Stomach (tissue), 4 donors: ENCODE measurements at regions not wholly inside any gene's neighbourhood (a gene's known extent, or its start where the extent isn't known, plus 50 kb on each side); places are given as distances from the start of the nearest gene placed in this dataset.

Source experiments
- CTCF ChIP-seq, 7 experiments: fragments of 450-650 bp in 4 of 7; fragments of 200-600 bp in 3 of 7; sonication (generic) in 3 of 7; IDR thresholded peaks; one replicate each; pipeline ENCODE4 v1.5.1; 2016 to 2019; ENCODE audit warnings: antibody characterized with exemption in 7 of 7, control low read depth in 2 of 7, mild to moderate bottlenecking in 1 of 7
- EP300 ChIP-seq: sonication (generic); formaldehyde crosslinking; IDR thresholded peaks from one replicate; pipeline ENCODE4 v1.6.1; 2017; ENCODE audit warnings: antibody characterized with exemption
- POLR2A ChIP-seq, 4 donors: fragments of 450-650 bp; IDR thresholded peaks; one replicate each; pipeline ENCODE4 v1.6.1; 2016; ENCODE audit warnings: antibody characterized with exemption in 4 of 4, control low read depth in 2 of 4, mild to moderate bottlenecking in 1 of 4, moderate library complexity in 1 of 4
- POLR2AphosphoS5 ChIP-seq, 3 donors: sonication (generic); formaldehyde crosslinking; IDR thresholded peaks; one replicate each; pipeline ENCODE4 v1.6.1; 2016; ENCODE audit warnings: antibody characterized with exemption in 3 of 3

- TF ChIP-seq POLR2A (IDR thresholded peaks at IDR 0.05) (no peak), POLR2AphosphoS5 (IDR thresholded peaks at IDR 0.05) (peak in 1 of 3 donors; percentile 53), CTCF (IDR thresholded peaks at IDR 0.05) (no peak), EP300 (no peak)
Measured at GRCh38 chr4:53861856-53862610, 202.4 kb downstream of the CHIC2 start.
